AML-193 (cell line): ENCODE measurements at regions not wholly inside any gene's neighbourhood (a gene's known extent, or its start where the extent isn't known, plus 50 kb on each side); places are given as distances from the start of the nearest gene placed in this dataset.

Experiments used
- DNase-seq, 2 experiments: peaks; one replicate each; lab custom pipeline; 2025; lab: John Stamatoyannopoulos, UW

DNA sequence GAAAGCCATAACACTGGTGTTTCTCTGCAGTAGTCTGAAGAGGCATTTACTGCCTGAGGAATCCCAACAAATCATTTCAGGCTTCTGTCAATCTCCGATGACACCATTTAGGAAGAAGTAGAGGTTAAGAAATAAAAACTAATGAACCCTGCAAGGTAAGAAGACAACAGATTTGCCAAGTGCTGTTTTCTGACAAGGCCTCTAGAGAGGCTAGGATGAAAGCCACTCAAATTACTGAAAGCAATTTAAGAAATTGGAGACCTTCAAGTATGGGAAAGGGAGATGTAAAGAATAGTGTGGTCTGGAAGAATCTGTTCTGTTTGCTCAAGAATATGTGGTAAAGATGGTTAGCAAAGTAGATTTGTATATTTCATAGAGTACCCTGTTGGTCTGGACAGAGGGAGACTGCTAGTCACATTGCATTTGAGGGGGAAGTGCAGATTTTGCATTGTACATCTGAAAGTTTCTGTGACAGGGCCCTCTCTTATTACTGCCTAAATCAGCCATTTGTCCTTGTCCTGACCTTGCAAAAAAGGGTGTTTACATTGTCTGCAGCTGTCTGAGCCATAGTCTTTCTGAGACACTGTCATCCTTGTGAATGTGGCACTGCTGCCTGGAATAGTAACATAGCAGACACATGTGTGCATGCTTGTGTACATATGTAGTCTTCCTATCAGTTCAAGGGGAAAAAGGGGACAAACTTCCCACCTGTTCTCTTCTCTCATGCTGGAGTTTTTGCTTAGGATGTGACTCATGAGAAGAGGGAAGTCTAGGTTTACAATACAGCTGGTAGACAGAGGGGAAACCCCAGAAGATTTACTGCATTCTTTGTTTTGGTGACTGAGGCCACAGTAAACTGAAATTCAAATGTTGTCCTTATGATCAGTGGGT, 640.2 kb upstream of the KIRREL3 start:
- DNase-seq, result no peak

DNA sequence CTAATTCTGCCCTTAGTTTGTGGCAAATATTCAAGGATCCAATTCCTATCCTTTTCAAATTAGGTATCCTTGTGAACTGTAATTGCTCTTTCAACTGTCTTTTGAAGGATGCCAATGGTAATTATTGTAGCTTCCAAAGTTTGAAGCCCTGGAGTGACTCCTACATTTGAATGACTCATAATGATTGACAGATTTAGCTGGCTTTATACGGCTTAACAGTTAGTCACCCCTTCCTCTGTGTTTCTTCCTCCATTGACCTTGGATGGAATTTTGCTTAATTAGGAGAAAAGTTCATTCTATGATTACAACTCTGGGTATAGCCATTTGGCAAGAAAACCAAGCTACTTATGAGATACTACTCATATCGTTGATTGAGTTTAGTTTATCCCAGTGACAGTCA, 639.3 kb upstream of the KIRREL3 start:
- DNase-seq, result no peak

DNA sequence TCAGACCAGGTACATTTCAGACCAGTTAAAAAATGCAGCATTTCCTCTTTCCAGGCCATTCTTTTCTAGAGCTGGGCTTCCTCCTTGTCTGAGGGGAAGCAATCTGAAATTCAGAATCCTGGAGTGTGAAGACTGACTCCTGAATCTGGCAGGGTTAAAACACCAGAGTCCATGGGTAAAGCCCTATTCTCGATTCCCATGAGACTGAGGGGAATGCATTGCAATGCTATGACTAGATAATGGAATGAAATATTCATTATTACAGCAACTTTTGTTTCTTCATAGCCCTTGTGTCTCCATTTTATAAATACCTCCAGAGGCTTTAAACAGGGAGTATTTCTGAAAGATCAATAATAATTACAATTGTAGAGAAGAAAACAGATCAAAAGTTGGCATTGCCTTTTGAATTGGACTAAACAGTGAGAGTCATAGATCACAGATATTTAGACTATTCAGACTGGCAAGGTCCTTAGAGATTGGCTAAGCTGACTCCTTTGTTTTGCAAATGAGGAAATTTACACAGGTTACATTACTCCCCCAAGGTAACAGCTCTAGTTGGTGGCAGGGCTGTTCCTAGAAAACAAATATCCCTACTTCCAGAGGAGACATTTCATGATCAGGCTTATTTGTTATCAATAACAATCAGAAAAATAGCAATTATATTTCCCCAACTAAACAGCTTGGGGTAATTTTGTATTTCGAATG, 632.6 kb upstream of the KIRREL3 start:
- DNase-seq, result no peak

DNA sequence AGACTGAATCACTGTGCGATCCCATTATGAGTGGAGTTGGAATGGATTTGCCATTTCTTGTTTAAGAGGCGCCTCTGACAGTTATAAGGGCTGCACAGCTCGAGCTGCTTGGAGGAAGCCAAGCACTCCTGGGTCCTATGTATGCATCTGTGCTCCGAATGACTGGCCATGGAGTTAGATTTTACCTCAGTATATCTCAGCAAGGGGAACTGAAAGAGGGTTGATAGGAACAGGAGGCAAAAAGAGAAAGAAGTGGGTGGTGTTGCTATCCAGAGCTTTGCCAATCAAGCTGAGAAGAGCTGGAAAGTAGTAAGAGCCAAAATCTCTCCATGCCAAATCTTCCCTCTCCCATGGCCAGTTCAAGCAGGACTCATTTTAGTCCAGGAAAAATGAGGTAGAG, 632.0 kb upstream of the KIRREL3 start:
- no peak for DNase-seq

DNA sequence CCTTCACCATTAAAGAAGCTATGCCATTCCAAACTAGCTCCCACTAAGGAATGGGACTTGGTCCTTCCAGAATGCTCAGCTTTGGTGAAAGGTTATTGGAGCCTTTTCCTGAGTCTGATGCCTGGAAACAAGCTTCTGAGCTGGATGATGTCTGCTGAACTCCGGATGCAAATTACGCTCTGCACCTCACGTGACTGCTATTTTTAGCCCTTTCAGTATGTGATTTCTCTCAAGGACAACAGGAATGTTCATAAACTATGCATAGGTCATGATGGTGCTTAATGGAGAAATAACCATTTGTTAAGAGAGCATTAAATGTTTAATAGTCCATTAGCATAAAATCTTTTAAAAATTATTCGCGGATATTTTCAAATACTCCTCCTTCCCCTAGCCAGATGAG, 631.4 kb upstream of the KIRREL3 start:
- no peak for DNase-seq

DNA sequence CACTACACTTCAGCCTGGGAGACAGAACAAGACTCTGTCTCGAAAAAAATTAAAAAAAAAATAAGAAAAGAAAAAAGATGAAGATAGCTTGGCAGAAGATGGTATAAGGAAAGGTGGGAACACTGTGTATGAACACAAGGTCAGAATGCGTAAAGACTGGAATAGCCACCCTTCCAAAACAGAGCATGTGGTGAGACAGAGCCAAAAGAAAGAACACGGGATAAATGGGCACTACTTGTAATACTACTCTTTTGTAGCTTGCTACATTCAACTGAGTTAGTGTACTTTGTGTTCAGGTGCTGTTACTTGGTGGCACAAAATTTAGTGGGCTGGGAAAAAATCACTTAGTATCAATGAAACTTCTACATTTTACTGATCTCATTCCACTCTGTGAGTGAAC, 628.6 kb upstream of the KIRREL3 start:
- DNase-seq, result no peak

DNA sequence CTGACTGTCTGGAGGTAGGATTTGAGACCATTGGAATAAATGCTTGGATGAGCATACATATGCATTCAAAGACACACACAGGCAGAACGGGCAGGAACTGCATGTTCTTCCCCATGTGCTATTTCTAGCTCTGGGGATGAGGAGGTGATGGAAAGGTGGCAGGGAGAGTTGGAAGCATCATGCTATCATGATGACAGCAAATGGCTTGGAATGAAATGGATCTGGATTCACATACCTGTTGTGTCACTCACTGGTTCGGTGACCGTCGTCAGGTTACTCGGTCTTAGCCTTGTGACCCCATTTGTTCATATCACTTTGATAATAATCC, 627.9 kb upstream of the KIRREL3 start:
- no peak for DNase-seq

DNA sequence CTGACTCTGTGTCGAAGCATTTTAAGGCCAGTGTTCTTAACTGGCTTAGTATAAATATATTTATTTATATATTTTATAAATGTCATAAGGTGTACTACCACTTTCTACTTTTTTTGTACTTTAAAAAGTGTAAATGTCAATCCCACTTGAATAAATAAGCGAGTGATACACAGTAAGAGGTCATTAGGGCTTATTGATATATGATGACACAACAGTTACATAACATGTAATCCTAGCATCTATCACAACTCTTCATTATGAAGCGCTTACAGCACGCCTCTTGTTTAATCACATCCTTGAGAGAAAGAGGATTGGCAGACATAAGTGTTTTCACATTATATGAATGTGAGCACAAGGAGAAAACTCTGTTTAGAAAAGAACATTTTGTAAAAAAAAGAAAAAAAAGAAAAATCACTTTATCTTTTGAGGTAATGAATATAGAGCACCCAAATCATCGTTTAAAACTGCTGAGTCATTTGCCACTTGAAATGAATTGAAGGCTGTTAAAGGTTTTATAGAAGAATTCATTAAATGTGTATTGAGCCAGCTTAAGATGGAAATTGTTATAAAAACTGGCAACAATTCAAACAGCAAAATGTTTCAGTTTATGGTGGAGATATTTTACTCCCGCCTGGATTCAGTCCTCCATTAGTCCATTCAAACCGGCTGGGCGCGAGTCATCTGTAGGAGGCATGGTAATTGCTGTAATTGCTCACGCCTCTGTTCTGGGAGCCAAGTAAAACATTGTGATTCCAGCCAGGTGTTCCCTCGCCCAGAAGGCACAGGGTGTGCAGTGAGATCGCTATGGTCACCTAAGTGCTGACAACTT, 627.3 kb upstream of the KIRREL3 start:
- DNase-seq, result no peak

DNA sequence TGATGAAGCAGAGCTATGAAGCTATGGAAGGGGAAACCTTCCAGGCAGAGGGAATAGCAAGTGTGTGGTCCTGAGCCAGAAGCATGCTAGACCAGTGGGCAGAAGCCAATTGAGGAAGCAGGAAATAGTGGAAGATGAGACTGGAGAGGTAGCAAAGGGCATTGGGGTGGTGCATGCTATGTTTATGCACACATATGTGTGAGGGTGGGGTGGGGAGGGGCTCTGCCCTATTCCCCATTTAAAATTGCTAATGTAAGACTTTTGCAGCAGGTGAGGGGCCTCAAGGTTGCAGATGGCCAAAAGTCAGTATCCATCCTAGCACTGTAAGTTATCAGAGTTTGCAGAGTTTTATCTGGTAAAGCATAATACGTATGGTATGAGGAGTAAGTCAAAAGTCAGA, 626.6 kb upstream of the KIRREL3 start:
- DNase-seq, result no peak

DNA sequence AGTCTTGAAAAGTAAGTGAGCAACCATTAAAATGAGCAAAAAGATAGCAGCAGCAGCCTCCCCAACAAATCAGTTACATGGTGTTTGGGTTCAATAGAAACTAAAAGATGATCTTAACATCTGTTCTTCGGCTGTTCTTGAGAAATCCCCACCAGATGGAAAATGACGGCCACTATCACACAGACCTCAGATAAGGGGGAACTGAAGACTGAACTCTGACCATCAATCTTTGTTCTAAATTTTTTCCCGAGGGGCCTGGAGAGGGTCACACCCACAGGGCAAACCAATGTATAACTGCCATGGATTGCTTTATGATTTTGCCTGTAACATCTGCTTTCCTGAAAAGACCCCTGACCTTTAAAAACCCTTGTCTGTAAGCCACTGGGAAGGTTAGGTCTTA, 624.8 kb upstream of the KIRREL3 start:
- no peak for DNase-seq

DNA sequence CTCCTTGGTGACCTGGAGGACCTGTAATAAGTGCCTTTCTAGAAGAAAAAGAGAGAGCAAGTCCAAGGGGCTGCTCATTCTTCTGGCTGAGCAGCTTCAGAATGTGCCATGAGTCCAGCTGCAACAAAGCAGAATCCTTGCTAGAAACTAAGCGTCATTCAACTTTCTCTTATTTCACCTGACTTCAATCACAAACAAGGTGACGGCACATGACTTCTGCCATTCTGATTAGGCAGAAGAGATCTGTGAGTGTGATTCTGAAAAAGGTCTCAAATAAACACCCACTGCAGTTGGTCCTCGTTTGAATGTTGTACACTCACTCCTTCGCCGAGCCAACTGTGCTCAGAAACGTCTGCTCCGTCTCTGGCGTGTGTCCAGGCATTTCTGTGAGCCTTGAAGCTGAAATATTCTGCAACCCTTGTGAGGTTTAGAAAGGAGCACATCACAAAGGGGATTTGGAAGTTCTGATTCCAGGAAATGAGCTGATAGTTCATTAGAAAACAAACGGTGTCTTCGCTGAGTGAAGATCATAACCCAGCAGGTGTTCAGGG, 623.8 kb upstream of the KIRREL3 start:
- no peak for DNase-seq

DNA sequence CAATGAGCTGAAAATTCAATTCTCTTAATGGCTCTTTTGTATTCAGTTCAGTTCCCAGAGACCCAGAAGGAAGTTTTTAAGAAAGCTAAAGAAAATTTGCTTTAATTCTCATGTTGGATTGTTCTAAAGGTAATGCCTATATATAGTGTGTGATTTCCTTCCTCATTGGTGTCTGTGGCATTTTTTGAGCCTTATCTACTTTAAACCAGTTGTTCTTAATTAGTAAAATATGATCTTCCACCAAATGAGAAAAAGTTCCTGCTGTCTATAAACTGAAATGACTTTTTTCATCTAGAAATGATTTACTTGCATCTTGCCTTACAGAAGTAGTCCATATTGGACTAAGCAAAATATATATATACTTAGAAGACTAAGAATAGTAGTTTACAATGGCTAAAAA, 622.1 kb upstream of the KIRREL3 start:
- DNase-seq, result no peak

DNA sequence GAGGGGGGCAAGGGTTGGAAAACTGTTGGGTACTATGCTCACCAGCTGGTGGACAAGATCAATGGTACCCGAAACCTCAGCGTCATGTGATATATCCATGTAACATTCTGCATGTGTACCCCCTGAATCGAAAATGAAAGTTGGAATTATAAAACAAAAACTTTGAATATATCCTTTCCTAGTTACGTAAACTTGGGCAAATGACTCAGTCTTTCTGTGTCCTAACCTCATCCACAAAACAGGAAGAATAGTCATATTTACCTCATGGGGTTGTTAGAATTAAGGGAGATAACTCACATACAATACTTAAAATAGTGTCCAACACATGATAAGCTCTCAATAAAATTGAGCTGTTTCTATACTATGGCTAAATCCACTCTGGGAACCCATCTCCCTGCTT, 620.1 kb upstream of the KIRREL3 start:
- DNase-seq, result no peak

DNA sequence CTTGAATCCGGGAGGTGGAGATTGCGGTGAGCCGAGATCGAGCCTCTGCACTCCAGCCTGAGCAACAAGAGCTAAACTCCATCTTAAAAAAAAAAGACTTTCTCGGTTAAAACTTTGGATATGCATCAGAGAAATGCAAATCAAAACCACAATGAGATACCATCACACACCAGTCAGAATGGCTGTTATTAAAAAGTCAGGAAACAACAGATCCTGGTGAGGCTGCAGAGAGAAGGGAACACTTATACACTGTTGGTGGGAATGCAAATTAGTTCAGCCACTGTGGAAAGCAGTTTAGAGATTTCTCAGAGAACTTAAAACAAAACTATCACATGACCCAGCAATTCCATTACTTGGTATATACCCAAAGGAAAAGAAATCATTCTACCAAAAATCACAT, 619.4 kb upstream of the KIRREL3 start:
- no peak for DNase-seq

DNA sequence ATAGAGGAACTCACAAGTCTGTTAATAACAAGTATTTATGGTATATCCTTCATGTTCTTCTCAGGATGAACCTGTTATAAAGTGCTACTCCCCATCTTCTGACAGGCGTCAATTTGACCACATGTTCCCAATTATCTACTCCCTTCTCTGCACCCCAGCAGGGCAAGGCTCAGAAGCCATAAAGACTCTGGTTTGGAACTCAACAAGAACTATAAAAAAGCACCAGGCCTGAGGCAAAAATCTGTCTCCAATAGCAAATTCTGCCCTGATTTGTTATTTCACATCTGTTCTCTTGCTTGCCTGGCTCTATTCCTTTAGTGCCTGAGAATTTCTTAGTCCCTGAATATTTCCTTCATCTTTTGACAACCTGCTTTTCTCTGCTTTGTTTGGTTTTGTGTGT, 618.2 kb upstream of the KIRREL3 start:
- no peak for DNase-seq

DNA sequence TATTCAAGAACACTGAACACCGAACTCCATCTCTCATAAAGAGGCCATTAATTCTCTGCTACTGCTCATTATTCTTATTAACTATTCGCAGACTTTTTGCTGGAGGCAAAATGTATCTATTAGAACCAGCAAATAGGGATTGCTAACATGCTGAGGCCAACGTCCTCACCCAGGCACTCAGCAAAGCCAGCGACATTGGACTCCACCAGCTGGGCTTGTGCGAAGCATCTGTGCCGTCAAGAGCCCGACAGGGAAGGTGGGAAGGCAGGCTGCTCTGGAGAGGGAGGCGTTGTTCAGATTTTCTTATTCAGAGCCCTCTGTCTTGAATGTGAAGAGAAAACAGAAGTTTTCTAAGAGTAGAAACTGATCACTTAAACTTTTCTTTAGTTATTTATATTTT, 615.6 kb upstream of the KIRREL3 start:
- DNase-seq, result no peak

DNA sequence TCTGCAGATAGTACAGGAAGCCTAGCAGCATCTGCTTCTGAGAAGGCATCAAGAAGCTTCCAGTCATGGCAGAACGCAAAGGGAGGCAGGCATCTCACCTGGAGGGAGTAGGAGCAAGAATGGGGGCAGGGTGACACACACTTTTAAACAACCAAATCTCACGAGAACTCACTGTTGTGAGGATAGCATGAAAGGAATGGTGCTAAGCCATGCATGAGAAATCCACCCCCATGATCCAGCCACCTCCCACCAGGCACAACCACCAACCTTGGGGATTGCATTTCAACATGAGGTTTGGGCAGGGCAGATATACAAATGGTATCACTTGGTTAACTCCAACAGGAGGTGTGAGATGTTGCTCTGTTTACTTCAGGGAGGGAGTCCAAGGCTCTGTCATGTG, 612.0 kb upstream of the KIRREL3 start:
- no peak for DNase-seq

DNA sequence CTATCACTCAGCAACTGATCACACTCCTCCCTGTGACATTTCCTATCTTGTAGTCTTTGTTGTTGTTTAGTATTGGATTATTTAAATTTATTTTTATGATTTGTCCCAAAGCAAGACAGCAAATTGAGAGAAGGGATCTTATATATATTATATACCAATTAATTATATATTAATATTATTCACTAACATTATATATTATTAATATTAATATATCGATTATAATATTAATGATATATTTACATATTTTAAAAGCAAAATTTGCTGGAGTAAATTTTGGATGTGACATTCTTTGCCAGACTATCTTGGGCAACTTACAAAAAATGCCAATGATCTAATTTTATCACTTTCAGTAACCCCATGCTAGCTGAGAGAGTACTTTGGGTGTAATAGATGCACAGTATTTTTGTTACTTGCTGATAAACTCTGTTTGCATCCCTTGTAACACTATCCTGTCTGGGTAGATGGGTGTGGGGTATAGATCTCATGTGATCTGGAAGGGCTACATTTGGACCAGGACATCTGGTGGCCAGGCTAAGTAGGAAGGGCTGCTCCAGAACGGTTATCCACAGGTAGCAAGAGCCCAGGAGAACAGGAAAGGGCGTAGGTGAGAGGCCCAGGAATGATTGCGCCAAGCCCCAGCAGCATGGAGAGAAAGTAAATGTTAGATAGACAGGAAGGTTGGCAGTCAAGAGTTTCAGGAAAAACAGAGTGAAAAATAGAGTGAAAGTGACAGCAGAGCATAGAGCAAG, 608.6 kb upstream of the KIRREL3 start:
- no peak for DNase-seq

DNA sequence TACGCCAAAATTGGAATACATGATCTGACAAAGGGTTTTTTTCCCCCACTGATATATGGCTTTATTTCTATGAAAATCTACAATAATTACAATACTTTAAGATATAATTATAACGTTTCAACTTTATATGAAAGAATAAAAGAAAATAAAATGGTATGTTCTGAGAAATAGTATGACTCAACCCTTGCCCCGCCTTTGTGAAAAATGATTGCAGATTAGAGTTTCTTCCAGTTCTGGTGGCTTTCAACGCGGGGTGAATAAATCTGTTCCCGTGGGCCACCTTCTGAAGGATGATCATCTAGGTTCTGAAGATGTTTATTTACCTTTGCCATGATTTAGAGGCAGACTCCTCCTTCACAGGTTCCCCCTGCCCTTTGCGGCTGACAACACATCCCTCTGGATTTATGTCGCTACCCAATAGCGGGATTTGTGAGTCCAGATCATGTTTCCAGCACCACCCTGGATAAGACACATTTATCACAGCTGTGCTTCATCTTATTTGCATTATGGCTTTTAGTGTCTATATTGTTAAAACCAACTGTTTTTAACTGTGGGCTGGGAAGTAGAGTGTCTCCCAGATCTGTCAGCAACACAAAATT, 607.0 kb upstream of the KIRREL3 start:
- no peak for DNase-seq

DNA sequence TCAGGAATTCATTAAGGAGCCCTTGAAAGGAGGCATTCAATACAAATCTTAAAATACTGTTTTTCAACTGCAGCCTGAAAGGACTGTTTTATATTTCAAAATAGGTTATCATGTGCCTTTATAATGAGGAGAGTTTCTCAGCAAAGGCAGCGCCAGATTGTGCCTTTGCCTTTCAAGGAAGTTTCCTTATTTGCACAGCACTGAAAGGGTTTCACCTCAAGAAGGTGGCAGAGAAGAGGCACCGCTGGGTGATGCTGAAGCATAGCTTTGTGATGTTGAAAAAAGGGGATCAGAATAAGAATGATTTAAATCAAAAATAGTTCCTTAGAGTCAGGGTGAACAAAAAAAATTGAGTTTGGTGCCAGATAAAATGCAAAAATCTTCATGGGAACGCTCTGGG, 601.0 kb upstream of the KIRREL3 start:
- DNase-seq, result no peak

DNA sequence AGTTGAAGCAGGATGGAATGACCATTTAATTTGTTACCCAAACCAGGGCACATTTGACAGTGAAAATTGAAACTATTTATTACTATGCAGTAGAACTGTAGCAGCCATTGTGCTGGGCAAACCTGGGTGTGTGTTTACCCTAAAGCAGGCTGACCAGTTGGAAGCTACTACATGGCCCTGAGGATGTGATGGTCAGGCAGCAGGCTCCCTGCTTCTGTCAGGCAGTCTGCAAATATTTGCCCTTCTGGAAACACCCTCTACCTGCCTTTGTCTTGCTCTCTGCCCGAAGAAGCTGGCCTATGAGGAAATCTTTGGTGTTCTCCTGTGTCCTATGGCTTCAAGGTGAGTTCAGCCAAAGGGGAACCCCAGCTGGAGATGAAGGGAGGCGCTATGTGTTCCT, 600.1 kb upstream of the KIRREL3 start:
- DNase-seq, result no peak
